Endothelial cell of umbilical vein (primary cell): ENCODE measurements at regions not wholly inside any gene's neighbourhood (a gene's known extent, or its start where the extent isn't known, plus 50 kb on each side); places are given as distances from the start of the nearest gene placed in this dataset.

Source experiments
- BruUV-seq: library from RNA; stranded (reverse); fragments of 400-500 nt; replicated peaks from 2 replicates; lab custom pipeline; 2021; lab: Mats Ljungman, UMichigan
- CTCF ChIA-PET: fragments of 300-600, 350-600 bp; sonication (Branson Sonifier 250); formaldehyde crosslinking; loops from one replicate; lab custom pipeline; 2021; ENCODE audit warnings: antibody characterized with exemption, inconsistent platforms; lab: Charles Lee
- POLR2A ChIA-PET: fragments of 300-600, 350-600 bp; sonication (Branson Sonifier 250); formaldehyde crosslinking; loops from one replicate; lab custom pipeline; 2021; ENCODE audit warnings: antibody characterized with exemption, inconsistent platforms; lab: Charles Lee
- DNase-seq: peaks from one replicate; pipeline ENCODE4 v3.0.0-alpha.2; 2011; ENCODE audit warnings: low read depth, low spot score
- FAIRE-seq: peaks from 2 replicates; lab custom pipeline; 2011; peaks lifted over from hg19 to GRCh38; lab: Jason Lieb, UNC
- H2AFZ ChIP-seq: 2 replicates; pipeline ENCODE4 v1.6.0; 2012; ENCODE audit warnings: low read depth, low read length, control low read depth, inconsistent platforms
- H3K27ac ChIP-seq: 2 replicates; pipeline ENCODE4 v1.5.1; 2011; ENCODE audit warnings: low read depth, mild to moderate bottlenecking, control low read depth, low read length, moderate library complexity; ENCODE audit not compliant: insufficient read depth
- H3K27me3 ChIP-seq, 2 experiments: 2 replicates each; pipeline versions ENCODE4 v1.6.0 to v1.6.1; 2011; ENCODE audit warnings: low read length in 2 of 2, mixed read lengths in 1 of 2; ENCODE audit not compliant: control insufficient read depth in 2 of 2, insufficient read depth in 2 of 2
- H3K36me3 ChIP-seq, 2 experiments: 2 replicates in 1 of 2; 3 replicates in 1 of 2; pipeline ENCODE4 v1.5.1; 2011; ENCODE audit warnings: low read length in 2 of 2, mild to moderate bottlenecking in 1 of 2, moderate library complexity in 1 of 2; ENCODE audit not compliant: control insufficient read depth in 2 of 2, insufficient read depth in 2 of 2; ENCODE audit errors: extremely low read depth in 1 of 2
- H3K4me1 ChIP-seq: 3 replicates; pipeline ENCODE4 v1.5.1; 2011; ENCODE audit warnings: mild to moderate bottlenecking, low read length; ENCODE audit not compliant: control insufficient read depth, insufficient read depth; ENCODE audit errors: extremely low read depth
- H3K4me2 ChIP-seq: 2 replicates; pipeline ENCODE4 v1.6.1; 2011; ENCODE audit warnings: low read length, control low read depth, mixed read lengths; ENCODE audit not compliant: insufficient read depth
- H3K4me3 ChIP-seq, 3 experiments: fragments of 200-600 bp in 1 of 3; sonication (generic), shearing (Covaris generic) in 1 of 3; replicated peaks in 1 of 3; 2 replicates each; pipeline ENCODE4 v1.5.1; 2011 to 2016; ENCODE audit warnings: control low read depth in 3 of 3, low read length in 3 of 3, mild to moderate bottlenecking in 2 of 3, inconsistent platforms in 1 of 3, low read depth in 1 of 3, moderate library complexity in 1 of 3; ENCODE audit not compliant: insufficient read depth in 1 of 3
- H3K79me2 ChIP-seq: 2 replicates; pipeline ENCODE4 v1.6.0; 2012; ENCODE audit warnings: low read length, inconsistent platforms; ENCODE audit not compliant: control insufficient read depth, insufficient read depth
- H3K9ac ChIP-seq: replicated peaks from 2 replicates; pipeline ENCODE3; 2011; ENCODE audit warnings: low read length, control low read depth; ENCODE audit not compliant: insufficient read depth; ENCODE audit errors: extremely low read depth
- H3K9me1 ChIP-seq: replicated peaks from 3 replicates; pipeline ENCODE4 v1.6.0; 2011; ENCODE audit warnings: mild to moderate bottlenecking, low read length; ENCODE audit not compliant: control insufficient read depth, insufficient read depth; ENCODE audit errors: extremely low read depth
- H3K9me3 ChIP-seq: replicated peaks from 2 replicates; pipeline ENCODE4 v1.5.1; 2012; ENCODE audit warnings: low read length, inconsistent platforms; ENCODE audit not compliant: control insufficient read depth, insufficient read depth
- H4K20me1 ChIP-seq: replicated peaks from 2 replicates; pipeline ENCODE3; 2011; ENCODE audit warnings: mild to moderate bottlenecking, low read length; ENCODE audit not compliant: control insufficient read depth, insufficient read depth; ENCODE audit errors: extremely low read depth
- EZH2 ChIP-seq: IDR thresholded peaks from 2 replicates; pipeline ENCODE4 v1.6.1; 2012; ENCODE audit warnings: borderline replicate concordance, low read depth, mild to moderate bottlenecking, moderate library complexity, low read length, inconsistent platforms; ENCODE audit not compliant: severe bottlenecking
- FOS ChIP-seq: IDR thresholded peaks from 2 replicates; pipeline ENCODE4 v1.6.1; 2011; ENCODE audit warnings: mild to moderate bottlenecking, low read length, moderate library complexity, borderline replicate concordance; ENCODE audit not compliant: insufficient read depth
- JUN ChIP-seq: IDR thresholded peaks from 2 replicates; pipeline ENCODE4 v1.6.1; 2011; ENCODE audit warnings: borderline replicate concordance, low read depth; ENCODE audit not compliant: insufficient read length, insufficient read depth
- POLR2AphosphoS5 ChIP-seq: IDR thresholded peaks from 2 replicates; pipeline ENCODE4 v1.6.1; 2012; ENCODE audit warnings: low read depth, mild to moderate bottlenecking, control low read depth, low read length, moderate library complexity; ENCODE audit not compliant: insufficient read depth
- dilution Hi-C: fragments of 300-500 bp; cut with MboI; formaldehyde crosslinking; loops from one replicate; pipeline ENCODE4 v1.15.0; 2019; ENCODE audit warnings: low sequenced_read_pairs; ENCODE audit not compliant: extremely low pct_ligation_motif_present
- intact Hi-C: fragments of 100-400 bp; cut with micrococcal nuclease; formaldehyde crosslinking; loops from one replicate; pipeline ENCODE4 v1.10.0; 2022
- TF ChIP-seq, protein P1 (sequence below), 2 donors: IDR thresholded peaks; 1 replicate in 1 of 2; 2 replicates in 1 of 2; pipeline ENCODE4 v1.5.1; 2011; ENCODE audit warnings: low read length in 2 of 2, mild to moderate bottlenecking in 2 of 2, moderate library complexity in 2 of 2, control low read depth in 1 of 2, inconsistent platforms in 1 of 2, low read depth in 1 of 2; ENCODE audit not compliant: insufficient read depth in 1 of 2; ENCODE audit errors: extremely low read depth in 1 of 2

DNA sequence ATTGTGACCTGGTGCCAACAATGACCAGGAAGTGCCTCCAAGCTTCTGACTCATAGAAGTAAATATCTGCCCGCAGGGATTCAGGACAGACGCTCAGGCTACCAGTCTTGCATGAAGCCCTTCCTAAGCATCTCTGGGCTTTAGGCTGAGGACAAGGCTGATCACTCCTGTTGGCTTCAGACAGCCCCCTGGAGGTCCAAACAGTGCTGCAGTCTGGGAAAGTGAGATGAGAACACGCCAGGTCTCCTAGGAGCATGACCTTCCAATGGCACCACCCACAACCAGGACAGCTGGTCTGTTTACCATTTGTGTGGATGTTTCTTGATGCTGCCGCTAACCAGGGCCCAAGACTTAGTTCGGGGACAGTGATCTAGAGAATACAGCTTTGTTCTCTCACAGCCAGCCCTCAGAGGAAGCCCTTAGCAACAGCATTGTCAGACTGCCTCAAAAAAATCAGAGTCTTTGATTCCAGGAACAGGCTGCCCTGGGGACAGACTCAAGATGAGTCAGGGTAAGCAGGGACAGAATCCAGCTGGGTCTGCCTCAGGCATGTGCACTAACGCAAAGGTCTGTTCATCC lies 111.2 kb downstream of the ZNF280B start:
- TF ChIP-seq, protein P1, sequence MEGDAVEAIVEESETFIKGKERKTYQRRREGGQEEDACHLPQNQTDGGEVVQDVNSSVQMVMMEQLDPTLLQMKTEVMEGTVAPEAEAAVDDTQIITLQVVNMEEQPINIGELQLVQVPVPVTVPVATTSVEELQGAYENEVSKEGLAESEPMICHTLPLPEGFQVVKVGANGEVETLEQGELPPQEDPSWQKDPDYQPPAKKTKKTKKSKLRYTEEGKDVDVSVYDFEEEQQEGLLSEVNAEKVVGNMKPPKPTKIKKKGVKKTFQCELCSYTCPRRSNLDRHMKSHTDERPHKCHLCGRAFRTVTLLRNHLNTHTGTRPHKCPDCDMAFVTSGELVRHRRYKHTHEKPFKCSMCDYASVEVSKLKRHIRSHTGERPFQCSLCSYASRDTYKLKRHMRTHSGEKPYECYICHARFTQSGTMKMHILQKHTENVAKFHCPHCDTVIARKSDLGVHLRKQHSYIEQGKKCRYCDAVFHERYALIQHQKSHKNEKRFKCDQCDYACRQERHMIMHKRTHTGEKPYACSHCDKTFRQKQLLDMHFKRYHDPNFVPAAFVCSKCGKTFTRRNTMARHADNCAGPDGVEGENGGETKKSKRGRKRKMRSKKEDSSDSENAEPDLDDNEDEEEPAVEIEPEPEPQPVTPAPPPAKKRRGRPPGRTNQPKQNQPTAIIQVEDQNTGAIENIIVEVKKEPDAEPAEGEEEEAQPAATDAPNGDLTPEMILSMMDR (IDR thresholded peaks at IDR 0.05; ENCODE audit: extremely low read depth in 1 of 2, insufficient read depth in 1 of 2, low read depth in 1 of 2, low read length in 2 of 2) = no peak
- TF ChIP-seq FOS (no peak), JUN (no peak)
- DNase-seq = no peak
- H3K27ac ChIP-seq = no peak overlapping the region
- no peak overlapping the region for H3K9ac ChIP-seq
- POLR2A ChIA-PET = no interaction called here
- dilution Hi-C loops = no loop called here
- H3K9me1 ChIP-seq = no peaks in the 10 kb centered on the region
- H3K4me3 ChIP-seq = no peak overlapping the region
- no peaks in the 10 kb centered on the region for H3K79me2 ChIP-seq
- no peaks in the 10 kb centered on the region for H3K36me3 ChIP-seq
- H3K4me1 ChIP-seq = no peaks in the 10 kb centered on the region
- no peak overlapping the region for H3K4me2 ChIP-seq
- no TSS peak for BruUV-seq
- intact Hi-C loops = loop anchor here (1.0 kb wide), 1 partner anchor 48 kb away; no protein-coding TSS in a partner anchor
- CTCF ChIA-PET = interaction anchor here (1.1 to 2.3 kb wide), 5 partner anchors 9 to 202 kb away, joined by 3 to 10 read pairs (median 6); no protein-coding TSS in a partner anchor
- no peak for FAIRE-seq
- H4K20me1 ChIP-seq = no peaks in the 10 kb centered on the region
- H2AFZ ChIP-seq = no peak overlapping the region
- H3K27me3 ChIP-seq = peaks cover 2 to 12% of the 10 kb centered on the region in 2 experiments
- no peaks in the 10 kb centered on the region for H3K9me3 ChIP-seq

DNA sequence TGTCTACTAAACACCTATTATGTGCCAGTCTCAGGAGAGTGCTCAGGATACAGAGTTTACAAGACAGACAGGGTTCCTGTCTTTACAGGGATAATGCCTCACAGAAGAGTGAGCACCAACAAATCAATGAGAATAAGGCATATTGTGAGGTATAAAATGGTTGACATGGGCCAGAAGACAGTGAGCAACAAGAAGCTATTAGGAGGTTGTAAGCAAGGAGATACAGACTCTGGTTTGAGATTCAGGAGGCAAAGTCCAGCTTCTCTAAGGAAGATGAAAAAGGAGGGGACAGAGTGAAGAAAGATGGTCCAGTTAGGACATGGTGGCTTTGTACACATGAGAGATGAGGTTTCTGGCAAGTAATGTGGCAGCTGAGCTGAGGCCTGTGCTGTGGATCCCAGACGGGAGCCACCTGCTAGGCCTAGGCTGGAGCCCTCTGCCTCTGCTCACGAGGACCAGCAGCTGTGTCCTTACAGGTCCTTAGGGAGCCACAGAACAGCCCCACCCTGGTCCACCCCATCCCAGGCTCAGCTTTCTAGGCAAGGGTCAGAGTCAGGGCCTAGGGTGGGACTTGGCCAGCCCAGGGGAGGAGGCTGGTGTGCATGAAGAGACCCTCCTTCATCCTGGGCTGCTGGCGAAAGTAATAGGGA lies 110.5 kb downstream of the ZNF280B start:
- FAIRE-seq = no peak
- DNase-seq = no peak
- Histone ChIP-seq H3K4me1 (no peaks in the 10 kb centered on the region), H3K9me3 (no peaks in the 10 kb centered on the region), H3K4me3 (no peak overlapping the region), H3K9me1 (no peaks in the 10 kb centered on the region), H3K27ac (no peak overlapping the region), H3K36me3 (no peaks in the 10 kb centered on the region), H3K4me2 (no peak overlapping the region), H2AFZ (no peak overlapping the region), H4K20me1 (no peaks in the 10 kb centered on the region), H3K9ac (no peak overlapping the region), H3K79me2 (no peaks in the 10 kb centered on the region), H3K27me3 (peaks cover 2 to 12% of the 10 kb centered on the region in 2 experiments)
- TF ChIP-seq POLR2AphosphoS5 = no peak
- TF ChIP-seq EZH2 = no peak
- TF ChIP-seq JUN = no peak
- BruUV-seq = no TSS peak
- POLR2A ChIA-PET = no interaction called here
- intact Hi-C loops = loop anchor here (1.0 kb wide), 1 partner anchor 49 kb away; no protein-coding TSS in a partner anchor
- dilution Hi-C loops = no loop called here
- CTCF ChIA-PET = interaction anchor here (1.1 to 2.3 kb wide), 4 partner anchors 10 to 49 kb away, joined by 3 to 10 read pairs (median 6); no protein-coding TSS in a partner anchor
